ENCODE measurements at regions not wholly inside any gene's neighbourhood (a gene's known extent, or its start where the extent isn't known, plus 50 kb on each side); places are given as distances from the start of the nearest gene placed in this dataset.

DNA sequence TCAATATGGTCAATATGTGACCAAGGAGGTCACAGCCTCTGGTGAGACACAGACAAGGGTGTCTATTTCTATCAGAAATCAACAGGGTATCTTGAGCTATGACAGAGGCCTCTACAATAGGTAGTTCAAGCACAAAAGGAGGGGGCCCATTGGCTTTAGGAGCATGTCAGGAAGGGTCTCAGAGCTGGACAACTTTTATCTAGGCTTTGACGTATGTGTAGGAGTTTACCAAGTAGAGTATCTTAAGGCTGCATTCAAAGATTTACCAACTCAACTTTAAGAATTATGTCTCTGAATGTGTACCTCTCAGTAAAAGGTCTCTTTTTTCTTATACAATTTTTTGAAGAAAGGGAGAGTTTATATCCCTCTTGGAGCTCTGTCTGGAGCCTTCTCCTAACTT lies 297.2 kb downstream of the NSG2 start:
- Histone ChIP-seq H3K36me3 (ENCODE audit: control insufficient read depth in 2 of 4, insufficient read depth in 4 of 4, low read length in 3 of 4) (no peaks in the 10 kb centered on the region), H3K27me3 (replicated peaks in 1 of 4; ENCODE audit: control insufficient read depth in 3 of 4, extremely low read depth in 1 of 4, insufficient read depth in 3 of 4, low read length in 3 of 4) (no peaks in the 10 kb centered on the region), H3K79me2 (ENCODE audit: control insufficient read depth in 1 of 2, insufficient read depth in 2 of 2, low read length in 2 of 2) (no peaks in the 10 kb centered on the region), H2BK20ac (ENCODE audit: low read length) (no peak overlapping the region), H4K5ac (ENCODE audit: insufficient read length, low read depth, low read length) (no peak overlapping the region), H4K8ac (ENCODE audit: extremely low read depth, insufficient read depth, low read length) (no peak overlapping the region), H3K4ac (replicated peaks; ENCODE audit: insufficient read length, low read depth, low read length) (no peak overlapping the region), H2AK5ac (ENCODE audit: low read depth, low read length) (no peak overlapping the region), H3K79me1 (ENCODE audit: low read depth, low read length) (no peaks in the 10 kb centered on the region), H3K27ac (ENCODE audit: low read depth, low read length) (no peak overlapping the region), H2AFZ (ENCODE audit: low read length) (no peak overlapping the region), H3K4me2 (ENCODE audit: insufficient read depth in 1 of 2, low read depth in 2 of 2, low read length in 2 of 2) (no peak overlapping the region), H2BK15ac (ENCODE audit: low read length) (no peak overlapping the region), H3K14ac (ENCODE audit: insufficient read length) (no peak overlapping the region), H3K23ac (ENCODE audit: insufficient read length) (no peak overlapping the region), H3K23me2 (ENCODE audit: low read depth, low read length) (peaks cover 4% of the 10 kb centered on the region; the same call in 1 of the 2 replicates), H2BK120ac (replicated peaks; ENCODE audit: low read depth, low read length) (no peak overlapping the region), H3K9me3 (ENCODE audit: insufficient read depth in 2 of 2, low read depth in 1 of 2, low read length in 1 of 2) (no peaks in the 10 kb centered on the region), H4K91ac (replicated peaks; ENCODE audit: insufficient read length, low read length) (no peak overlapping the region), H3K18ac (ENCODE audit: extremely low read depth, low read length) (no peak overlapping the region), H2BK5ac (ENCODE audit: low read depth, low read length) (no peak overlapping the region), H3K9ac (replicated peaks in 1 of 4; ENCODE audit: extremely low read depth in 1 of 4, low read depth in 3 of 4, low read length in 3 of 4) (no peak overlapping the region), H3K4me3 (ENCODE audit: extremely low read depth in 1 of 4, insufficient read depth in 2 of 4, low read depth in 3 of 4, low read length in 4 of 4) (no peak overlapping the region), H2BK12ac (ENCODE audit: low read depth, low read length) (no peak overlapping the region), H4K20me1 (replicated peaks in 1 of 2; ENCODE audit: control insufficient read depth in 1 of 2, insufficient read depth in 2 of 2, low read length in 2 of 2) (peaks cover 0 to 2% of the 10 kb centered on the region in 2 experiments), H3K56ac (replicated peaks; ENCODE audit: insufficient read length, low read depth, low read length) (no peak overlapping the region), H3K4me1 (replicated peaks in 1 of 4; ENCODE audit: control insufficient read depth in 3 of 4, insufficient read depth in 4 of 4, low read length in 3 of 4) (peaks cover 0 to 5% (median 0%) of the 10 kb centered on the region in 4 experiments; a peak in 1 of 7 replicates)
- ChIA-PET CTCF (ENCODE audit: partially characterized antibody) (interaction anchor here (0.8 to 1.1 kb wide), 2 partner anchors 14 to 16 kb away, joined by 4 read pairs; no protein-coding TSS in a partner anchor), POLR2A (ENCODE audit: partially characterized antibody) (no interaction called here)
- DNase-seq (ENCODE audit: low read depth in 1 of 2, low spot score in 2 of 2) = no peak
- 89% methylated on average over 1 of the region's 1 CpG; no CpG with 5 or more reads in 1 of the 2 experiments for WGBS, 2 experiments (ENCODE audit: extremely low coverage in 1 of 2, insufficient coverage in 1 of 2, insufficient read length in 1 of 2, insufficient replicate concordance in 2 of 2, low coverage in 1 of 2, low lambda C conversion rate in 2 of 2, missing lambda C conversion rate in 1 of 2)
- no peak for FAIRE-seq
- TF ChIP-seq KDM1A (IDR thresholded peaks at IDR 0.05; ENCODE audit: borderline replicate concordance, low read length) = no peak
- TF ChIP-seq SP2 (IDR thresholded peaks at IDR 0.05; ENCODE audit: low read length) = no peak
